ENCODE measurements at regions not wholly inside any gene's neighbourhood (a gene's known extent, or its start where the extent isn't known, plus 50 kb on each side); places are given as distances from the start of the nearest gene placed in this dataset.

DNA sequence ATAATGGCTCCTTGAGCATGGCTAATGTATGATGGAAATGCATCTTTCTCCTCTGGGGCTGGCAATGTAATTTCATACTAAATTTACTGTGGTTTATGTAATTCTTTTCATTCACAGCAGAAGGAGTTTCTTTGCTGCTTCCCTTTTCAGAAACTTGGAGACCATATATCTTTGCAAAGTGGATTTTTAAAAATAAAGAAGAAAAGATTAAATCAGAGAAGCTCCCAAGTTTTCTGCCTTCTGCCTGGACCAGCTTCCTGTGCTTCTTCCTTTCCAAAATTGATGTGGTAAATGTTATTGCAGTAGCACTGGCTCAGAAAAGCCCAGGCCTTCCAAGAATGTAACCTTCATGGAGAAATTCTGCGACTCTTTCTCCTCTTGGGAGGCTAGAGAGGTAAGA, 300.1 kb upstream of the NCAM1 start:
- TF ChIP-seq, protein P1, sequence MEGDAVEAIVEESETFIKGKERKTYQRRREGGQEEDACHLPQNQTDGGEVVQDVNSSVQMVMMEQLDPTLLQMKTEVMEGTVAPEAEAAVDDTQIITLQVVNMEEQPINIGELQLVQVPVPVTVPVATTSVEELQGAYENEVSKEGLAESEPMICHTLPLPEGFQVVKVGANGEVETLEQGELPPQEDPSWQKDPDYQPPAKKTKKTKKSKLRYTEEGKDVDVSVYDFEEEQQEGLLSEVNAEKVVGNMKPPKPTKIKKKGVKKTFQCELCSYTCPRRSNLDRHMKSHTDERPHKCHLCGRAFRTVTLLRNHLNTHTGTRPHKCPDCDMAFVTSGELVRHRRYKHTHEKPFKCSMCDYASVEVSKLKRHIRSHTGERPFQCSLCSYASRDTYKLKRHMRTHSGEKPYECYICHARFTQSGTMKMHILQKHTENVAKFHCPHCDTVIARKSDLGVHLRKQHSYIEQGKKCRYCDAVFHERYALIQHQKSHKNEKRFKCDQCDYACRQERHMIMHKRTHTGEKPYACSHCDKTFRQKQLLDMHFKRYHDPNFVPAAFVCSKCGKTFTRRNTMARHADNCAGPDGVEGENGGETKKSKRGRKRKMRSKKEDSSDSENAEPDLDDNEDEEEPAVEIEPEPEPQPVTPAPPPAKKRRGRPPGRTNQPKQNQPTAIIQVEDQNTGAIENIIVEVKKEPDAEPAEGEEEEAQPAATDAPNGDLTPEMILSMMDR (IDR thresholded peaks at IDR 0.05; ENCODE audit: extremely low read depth in 1 of 2, insufficient read depth in 1 of 2, low read depth in 1 of 2, low read length in 2 of 2), result no peak
- TF ChIP-seq POLR2AphosphoS5 (IDR thresholded peaks at IDR 0.05; ENCODE audit: insufficient read depth, low read depth, low read length) (no peak), POLR2A (IDR thresholded peaks at IDR 0.05; ENCODE audit: low read depth, low read length) (no peak), EZH2 (IDR thresholded peaks at IDR 0.05; ENCODE audit: borderline replicate concordance, low read depth, low read length, severe bottlenecking) (no peak)
